Fibroblast of skin of left quadriceps (primary cell): ENCODE measurements at regions not wholly inside any gene's neighbourhood (a gene's known extent, or its start where the extent isn't known, plus 50 kb on each side); places are given as distances from the start of the nearest gene placed in this dataset.

Experiments used
- DNase-seq, 2 experiments: peaks; one replicate each; pipeline ENCODE4 v3.0.0-alpha.2; 2013; ENCODE audit warnings: low read depth in 2 of 2

DNA sequence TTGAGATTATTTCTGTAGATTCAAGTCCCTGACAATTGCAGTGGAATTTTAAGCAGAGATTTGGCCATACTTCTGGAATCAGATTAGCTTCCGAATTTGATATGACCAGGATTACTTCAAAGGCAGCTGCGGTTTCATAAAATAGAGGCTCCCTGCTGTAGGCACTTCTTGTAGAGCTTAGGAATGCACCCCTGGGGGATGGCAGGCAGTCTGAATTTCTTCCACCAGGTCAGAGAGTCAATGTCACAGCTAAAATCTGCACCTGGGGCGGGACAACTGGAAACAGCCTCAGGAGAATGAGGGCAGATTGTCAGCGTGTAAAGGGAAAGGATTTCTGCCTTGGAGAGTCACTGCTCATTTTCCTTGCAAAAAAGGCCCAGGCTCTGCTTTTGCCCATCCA, 182.6 kb downstream of the ARRDC4 start:
- no peak for DNase-seq

DNA sequence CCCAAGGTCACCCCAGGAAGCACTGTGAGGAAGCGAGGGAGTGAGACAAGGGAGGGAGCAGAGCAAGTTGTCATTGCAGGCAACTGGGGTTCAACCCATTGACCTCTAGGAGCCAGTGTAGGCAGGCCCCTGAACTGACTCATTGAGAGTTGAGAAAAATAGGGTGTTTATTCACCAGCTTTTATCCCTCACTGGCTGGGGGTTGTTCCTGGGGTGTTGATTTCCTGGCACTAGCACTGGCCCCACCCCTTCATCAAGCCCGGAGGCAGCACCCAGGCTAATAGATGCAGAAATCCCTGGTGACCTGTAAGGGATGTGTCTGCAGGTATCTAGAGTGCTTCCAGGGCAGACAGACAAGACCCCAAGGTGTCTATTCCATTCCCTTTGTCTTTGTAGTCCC, 183.9 kb downstream of the ARRDC4 start:
- DNase-seq = no peak

DNA sequence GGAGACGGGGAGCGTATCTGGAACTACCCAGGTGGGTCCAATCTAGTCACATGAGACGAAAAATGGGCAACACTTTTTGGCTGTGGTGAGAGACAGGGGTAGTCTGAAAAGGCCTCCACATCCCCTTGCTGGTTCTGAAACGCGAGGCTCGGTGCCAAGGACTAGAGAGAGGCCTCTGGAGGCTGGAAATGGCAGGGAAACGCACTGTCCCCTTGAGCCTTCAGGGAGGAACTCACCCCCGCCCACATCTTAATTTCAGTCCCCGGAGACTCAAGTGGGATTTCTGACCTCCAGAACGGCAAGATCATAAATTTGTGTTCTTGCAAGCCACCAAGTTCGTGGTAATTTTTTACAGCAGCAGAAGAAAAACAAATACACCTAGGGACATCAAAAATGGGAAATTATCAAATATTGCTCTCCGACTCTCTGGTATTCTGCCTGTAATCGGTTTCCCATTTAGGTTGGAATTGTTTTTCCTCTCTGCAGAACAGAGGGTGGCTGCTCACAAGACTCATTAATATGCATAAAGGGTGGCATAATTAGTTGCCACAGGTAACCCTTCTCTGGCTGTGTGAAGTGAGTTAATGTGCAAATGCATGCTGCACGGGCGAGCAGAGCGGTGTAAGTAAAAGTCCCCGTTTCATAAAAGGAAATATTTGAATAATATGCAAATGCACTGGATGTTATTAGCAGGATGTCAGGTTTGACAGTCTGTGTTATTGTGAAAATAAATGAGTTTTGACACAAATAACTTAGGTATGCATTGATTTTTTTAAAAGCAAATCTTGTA, 185.7 kb downstream of the ARRDC4 start:
- no peak for DNase-seq

DNA sequence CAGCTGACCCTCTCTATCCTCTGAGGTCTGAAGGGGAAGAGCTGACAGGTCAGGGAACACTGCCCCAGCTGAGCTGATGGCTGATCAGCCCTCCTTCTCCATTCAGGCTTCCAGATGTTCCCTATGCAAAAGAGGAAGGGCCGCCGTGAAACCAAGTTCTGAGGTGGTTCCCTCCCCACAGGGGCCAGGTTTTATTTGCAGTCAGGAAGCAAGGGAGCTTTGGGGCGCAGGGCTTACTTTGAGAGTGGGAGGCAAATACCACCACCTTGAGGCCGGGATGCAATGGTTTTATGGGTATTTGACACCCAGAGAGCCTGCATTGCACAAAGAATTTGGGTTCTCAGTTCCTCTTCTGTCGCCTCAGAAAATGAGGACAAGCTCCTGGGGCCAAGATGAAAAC, 186.9 kb downstream of the ARRDC4 start:
- DNase-seq = no peak

DNA sequence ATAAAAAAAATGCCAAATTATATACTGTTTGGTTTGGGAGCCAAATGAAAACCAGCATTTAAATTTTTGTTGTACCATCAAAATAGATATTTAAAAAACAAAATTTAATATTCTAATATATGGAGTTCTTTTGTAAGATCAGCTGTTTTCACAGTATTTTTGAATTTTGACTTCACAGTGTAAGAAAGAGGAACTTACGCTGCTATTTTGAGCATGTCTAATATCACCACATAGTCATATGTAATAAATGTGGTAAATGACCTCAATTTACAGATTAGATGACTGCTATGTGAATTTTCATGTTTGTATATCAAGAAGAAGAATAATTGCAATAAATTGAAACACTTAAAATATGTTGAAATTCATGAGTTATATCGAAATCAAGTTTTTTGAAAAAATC, 189.6 kb downstream of the ARRDC4 start:
- no peak for DNase-seq

DNA sequence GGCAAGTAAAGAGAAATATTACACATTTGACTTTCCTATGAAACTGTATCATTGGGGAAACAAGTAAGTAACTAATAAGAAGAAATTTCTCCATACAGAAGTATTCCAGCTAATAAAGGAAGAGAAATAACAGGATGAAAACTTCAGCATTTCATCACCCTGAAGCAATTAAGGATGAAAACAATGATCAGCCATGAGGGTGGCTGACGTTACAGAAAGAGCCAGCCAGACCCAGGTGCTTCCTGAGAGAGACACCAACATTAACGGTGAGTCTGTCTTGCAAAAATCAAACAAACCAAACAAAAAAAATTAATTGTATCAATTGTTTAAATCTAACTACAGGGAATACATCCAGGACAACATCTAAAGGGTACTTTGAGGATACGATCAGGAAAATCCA, 190.0 kb downstream of the ARRDC4 start:
- DNase-seq = no peak

DNA sequence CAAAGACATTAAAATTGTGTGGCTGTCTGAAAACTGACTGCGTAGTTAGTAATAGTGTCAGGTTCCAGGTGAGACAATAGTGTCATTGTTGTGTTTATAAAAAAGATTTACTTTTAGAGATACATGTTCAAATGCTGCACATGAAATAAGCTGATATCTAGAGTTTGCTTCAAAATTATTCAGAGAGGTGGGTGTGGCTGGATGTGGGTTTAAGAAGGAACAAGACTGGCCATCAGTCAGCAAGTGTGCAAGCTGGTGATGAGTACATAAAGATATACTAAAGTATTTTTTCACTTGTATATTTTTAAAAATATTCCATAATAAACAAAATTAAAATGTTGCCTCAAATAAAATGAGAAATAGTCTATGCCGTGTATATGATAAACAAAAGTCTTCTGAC, 190.6 kb downstream of the ARRDC4 start:
- no peak for DNase-seq

DNA sequence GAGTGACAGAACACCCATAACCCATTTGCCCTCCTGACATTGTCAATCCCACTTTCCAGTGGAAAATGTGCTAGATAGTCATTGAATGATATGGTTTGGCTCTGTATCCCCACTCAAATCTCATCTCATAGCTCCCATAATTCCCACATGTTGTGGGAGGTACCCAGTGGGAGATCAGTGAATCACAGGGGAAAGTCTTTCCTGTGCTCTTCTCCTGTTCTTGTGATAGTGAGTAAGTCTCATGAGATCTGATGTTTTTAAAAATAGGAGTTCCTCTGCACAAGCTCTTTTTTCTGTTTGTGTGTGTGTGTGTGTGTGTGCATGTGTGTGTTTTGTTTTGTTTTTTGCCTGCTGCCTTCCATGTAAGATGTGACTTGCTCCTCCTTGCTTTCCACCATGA, 191.7 kb downstream of the ARRDC4 start:
- no peak for DNase-seq

DNA sequence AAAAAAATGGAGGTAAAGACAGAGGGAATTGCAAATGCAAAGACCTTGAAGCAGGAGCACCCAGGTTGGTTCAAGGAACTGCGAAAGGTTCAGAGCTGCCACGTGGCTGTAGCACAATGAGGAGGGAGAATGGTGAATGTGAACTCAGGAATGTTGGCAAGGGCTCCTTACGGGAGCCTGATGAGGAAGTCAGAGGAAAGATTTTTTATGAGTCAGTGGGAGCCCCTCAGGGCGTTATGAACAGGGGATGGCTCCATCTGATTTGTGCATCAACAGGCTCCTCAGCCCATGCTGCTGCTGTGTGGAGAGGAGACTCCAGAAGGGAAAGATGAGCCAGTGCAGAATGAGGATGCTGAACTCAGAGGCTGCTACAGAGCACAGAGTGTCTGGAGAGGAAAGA, 194.4 kb downstream of the ARRDC4 start:
- DNase-seq = peak; percentile 86 to 87

DNA sequence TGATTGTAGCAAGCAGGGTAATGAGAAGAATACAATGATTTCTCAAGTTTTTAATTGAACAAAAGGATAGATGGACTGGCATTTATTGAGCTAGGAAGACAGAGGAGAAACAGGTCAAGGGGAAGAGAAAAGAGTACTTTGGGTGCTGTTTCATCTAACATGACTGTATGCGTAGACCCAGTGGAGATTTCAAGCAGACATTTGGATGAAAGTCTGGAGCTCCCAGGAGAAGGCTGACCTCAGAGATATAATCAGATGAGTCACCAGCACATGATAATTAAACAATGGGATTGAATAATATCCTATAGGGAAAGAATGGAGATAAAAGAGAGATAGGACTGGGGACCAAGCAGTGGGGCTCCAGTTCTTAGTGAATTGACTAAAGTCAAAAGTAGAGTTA, 194.9 kb downstream of the ARRDC4 start:
- peak; percentile 9 to 13 for DNase-seq

DNA sequence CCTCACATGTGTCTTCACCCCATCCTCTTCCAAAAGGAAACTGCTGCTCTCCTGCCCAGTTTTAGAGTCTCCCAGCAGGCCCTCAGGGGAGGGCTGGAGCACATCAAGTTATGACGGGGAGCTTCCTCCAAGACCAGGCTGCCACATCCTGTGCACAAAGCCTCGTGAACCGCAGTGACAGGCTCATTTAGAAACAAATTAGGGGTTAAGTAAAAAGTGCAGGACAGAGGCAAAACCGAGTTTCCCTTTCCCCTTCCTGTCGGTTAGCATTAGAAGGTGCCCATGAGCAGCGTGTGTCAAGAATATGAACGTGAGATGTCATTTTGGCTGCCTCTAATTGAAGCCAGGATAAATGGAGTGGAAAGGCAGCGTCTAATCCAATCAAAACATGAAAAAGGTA, 199.7 kb downstream of the ARRDC4 start:
- DNase-seq = no peak

DNA sequence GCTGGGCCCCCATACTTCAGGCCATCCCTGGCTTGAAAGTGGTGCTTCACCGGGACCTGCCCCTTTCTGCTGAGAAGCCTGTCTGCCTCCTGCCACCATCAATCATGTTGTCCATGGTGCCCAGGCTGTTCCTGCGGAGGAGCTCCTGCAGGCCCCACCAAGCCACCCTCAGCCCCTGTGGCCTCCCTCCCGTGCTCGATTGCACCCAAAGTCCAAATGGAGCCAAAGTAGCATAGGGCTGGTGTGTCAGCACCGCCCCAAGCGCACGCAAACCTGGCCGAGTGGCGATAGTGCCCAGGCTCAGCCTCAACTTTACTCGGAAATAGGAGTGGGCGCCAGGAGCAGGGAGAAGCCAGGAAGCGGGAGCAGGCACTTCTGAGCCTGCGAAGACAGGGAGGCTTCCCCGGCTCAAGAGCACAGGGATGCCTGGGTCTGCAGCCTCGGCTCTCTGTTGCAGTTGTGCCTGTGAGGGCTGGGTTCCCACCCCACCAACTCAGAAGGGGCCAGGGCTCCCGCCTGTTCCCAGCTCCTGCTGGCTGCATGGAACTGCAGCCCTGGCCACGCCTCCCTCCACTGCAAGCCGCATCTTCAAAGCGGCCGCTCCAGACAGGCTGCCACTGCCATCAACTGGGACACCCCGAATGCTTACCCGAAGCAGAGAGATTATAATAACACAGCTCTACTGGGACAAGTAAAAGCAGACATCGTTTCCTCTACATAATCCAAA, 203.0 kb downstream of the ARRDC4 start:
- DNase-seq = no peak

DNA sequence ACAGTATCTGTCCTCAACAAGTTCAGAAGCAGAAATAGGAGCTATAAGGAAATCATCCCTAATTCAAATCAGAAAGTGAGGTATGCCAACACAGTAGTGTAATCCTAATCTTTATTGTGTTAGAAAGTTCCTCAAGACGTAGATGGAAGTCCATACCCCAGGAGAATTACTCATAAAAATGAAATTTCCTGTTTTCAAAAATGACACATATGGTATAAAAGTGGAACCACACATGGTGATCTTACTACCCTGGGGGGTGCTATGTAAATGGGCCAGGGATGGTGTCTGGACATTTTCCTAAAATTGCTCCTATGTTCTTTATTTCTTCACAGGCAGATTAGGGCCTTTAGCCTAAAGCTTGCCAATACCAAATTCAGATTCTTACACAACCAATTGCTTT, 204.1 kb downstream of the ARRDC4 start:
- DNase-seq = peak; percentile 18 to 29

DNA sequence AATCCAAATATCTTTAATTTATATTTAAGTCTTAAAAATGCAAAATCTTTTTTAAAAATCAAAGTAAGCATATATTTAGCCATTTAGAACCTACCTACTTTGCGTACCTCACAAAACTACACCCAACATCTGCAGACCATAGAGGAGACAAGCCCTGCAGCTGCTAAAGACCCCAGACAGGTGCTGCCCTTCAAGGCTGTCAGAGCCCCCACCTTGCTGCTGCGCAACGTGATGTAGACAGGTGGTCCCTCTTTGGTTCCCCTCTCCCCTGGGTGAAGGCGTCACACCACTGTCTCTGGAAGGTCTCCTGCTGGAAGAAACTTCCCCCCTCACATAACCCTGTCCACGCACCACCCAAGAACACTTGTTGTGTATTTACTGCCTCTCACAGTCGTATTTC, 204.5 kb downstream of the ARRDC4 start:
- DNase-seq = no peak

DNA sequence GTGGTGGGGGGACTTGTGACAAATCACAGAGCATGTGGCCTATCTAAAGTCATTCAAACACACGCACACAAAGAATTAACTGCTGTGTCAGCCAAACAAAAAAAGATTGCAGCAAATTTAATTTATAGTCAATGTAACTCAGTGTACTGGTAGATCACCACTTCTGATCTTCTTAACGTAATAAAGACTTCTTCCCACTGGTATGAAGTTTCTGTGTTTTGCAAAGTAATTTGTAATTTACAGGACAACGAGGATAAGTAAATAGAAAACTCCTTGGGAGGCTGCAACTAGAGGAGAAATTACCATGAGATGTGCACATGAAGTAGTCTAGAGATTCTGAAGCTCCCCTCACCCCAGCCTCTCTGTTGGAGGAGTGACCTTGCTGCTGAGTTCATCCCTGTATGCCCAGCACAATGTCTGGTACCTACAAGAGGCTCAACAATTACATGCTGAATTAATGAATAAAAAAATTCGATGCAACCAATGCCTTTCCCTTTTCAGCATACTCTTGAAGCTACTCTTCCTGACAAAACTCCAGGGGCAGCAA, 207.3 kb downstream of the ARRDC4 start:
- no peak for DNase-seq

DNA sequence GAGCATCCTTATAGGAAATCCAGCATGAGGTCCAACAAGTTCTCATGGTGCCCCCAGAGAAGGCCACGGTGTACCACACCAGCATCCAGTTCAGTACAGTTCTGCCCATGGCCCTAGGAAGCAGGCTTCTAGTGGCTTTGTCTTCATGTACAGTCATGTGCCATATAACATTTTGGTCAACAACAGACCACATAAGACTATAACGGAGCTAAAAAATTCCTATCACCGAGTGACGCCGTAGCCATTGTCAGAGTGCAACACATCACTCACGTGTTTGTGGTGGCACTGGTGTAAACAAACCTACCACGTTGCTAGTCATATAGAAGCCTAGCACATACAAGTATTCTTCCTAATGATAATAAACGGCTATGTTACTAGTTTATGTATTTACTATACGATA, 209.0 kb downstream of the ARRDC4 start:
- DNase-seq = no peak

DNA sequence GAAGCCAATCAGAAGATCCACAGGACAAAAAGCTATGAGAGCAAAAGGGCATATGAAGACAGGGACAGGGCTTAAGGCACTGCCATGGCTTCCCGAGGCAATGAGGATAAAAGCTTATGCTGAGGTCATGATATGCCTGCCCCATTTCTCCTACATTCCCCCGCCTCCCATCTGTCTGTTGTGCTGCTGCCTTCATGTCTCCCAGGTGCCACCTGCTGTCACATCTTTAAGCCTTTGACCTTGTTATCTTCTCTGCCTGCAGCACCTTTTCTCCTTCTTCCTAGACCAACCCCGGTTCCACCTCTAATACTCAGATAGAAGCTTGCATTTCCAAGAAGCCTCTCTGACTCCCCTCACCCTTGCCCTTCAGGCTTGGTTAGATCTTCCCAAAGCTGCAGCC, 213.8 kb downstream of the ARRDC4 start:
- no peak for DNase-seq

DNA sequence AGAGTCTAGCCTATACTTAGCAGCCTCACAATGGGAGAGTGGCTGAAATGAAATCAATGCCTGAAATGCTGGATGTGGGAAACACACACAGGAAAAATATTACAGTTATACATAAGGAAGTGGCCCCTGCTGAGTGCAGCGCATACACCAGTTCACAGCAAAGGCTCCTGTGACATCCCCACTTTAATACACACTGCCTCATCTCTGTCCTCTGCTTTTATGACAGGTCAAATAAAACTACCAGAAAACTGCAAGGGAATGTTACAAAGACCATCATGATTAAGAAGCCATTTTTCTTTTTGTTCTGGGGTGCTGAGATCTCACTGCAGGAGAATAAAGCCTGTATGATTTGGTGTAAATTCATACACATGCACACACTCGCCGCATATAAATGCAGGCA, 214.3 kb downstream of the ARRDC4 start:
- DNase-seq = no peak

DNA sequence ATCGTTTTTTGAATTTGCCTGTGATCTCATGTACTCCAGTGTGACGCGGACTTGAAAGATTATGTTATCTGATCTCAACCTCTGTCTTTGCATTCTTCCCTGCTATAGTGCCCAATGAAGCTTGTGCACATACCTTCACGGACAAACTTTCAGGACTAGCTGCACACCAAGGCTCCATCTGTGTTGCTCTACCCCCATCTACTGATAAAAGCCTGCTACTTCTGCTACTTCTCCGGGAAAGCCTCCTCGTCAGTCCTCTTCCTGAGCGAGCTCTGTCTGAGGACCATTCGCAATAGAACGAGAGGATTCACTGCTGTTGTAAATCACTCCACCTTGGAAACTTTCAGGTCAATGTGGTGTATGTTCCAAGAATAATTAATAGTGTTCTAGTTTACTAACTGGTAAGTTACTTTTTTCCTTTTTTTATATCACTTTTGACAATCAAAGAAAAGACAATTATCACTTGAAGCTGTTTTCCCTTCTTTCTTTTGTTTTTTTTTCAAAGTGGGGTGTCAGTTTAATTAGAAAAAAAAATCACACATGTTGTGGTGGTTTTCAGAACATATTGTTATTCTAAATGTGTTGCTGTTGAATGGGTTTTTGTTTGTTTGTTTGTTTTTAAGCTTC, 217.6 kb downstream of the ARRDC4 start:
- peak; percentile 61 to 72 for DNase-seq

DNA sequence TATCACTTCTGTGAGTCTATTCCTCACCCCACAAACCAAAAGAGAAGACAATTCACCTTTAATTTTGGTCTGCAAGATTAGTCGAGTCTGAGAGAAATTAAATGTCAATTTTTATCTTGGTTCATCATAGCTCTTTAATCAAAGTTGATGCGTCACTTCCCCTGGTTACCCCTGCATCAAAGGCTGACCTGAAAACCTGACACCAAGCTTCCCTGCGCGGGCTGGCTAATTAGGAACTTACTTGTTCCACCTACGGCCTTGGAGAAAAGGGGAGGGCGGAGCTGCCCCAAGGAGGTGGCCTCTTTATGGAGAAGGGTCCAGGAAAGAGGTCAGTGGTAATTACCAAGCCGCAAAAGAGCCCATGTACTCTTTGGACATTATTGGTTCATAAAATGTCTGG, 218.4 kb downstream of the ARRDC4 start:
- DNase-seq = no peak

DNA sequence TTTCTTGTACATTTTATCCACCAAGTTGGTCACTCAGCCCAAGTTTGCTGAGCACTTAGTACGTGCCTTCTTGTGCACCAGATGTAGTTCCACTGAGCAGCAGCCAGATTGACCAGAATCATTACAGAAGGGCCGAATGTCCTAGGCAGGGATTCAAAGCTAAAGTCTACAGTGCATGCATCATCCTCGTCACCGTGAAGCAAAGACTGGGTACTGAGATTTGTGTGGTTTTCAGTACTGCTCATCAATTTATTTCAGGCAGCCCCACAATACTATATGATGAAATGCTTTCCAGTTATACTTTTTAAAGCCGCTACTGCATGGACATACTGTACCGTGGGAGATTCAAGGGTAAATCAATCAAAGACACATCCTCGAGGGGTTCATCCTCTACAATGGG, 227.0 kb downstream of the ARRDC4 start:
- DNase-seq = no peak

DNA sequence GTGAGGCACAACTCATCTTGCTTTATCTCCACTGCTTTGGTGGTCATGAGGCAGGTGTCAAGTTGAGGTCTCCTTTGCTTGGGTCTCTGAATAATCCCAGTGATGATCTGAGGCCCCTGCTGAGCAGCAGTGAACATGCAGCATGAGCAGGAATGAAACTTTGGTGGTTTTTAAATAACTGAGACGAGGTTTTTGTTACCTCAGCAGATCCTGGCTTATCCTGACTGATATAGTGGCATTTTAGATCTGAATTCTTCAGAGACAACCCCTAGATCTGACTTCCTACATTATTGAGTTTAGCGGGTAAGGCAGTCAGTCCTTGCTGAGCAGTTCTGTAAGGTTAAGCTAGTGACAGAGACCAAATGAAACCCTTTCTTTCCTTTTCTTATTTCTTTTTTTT, 230.4 kb downstream of the ARRDC4 start:
- no peak for DNase-seq

DNA sequence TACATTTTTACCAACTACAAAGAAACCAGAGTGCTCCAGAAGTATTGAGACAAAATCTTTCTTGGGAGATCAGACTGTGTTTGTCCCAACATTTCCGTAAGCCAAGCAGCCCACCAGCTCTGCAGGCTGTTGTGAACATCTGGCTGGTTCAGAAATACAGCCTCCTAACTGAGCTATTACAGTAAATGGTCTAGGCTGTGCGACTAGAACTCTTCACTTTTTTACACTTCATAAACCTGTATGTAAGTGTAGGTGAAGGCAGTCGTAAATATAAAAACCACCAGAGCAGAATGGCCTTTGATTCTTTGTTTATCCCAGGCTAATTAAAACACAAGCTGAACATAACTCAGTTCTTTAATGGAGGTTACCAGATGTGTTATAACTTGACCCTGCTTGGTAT, 235.3 kb downstream of the ARRDC4 start:
- no peak for DNase-seq
